ENCODE measurements at regions not wholly inside any gene's neighbourhood (a gene's known extent, or its start where the extent isn't known, plus 50 kb on each side); places are given as distances from the start of the nearest gene placed in this dataset.

- no peak for DNase-seq (ENCODE audit: low read depth)
Measured at GRCh38 chr19:32241932-32242710, 103.3 kb upstream of the ZNF507 start.

GRCh38 chr19:32246006-32246405 lies 99.4 kb upstream of the ZNF507 start:
- no peak for DNase-seq (ENCODE audit: low read depth)

GRCh38 chr19:32251634-32252332 lies 93.6 kb upstream of the ZNF507 start:
- DNase-seq (ENCODE audit: low read depth): no peak

GRCh38 chr19:32252333-32252669 lies 93.1 kb upstream of the ZNF507 start:
- no peak for DNase-seq (ENCODE audit: low read depth)

- DNase-seq (ENCODE audit: low read depth): no peak
Measured at GRCh38 chr19:32253683-32254508, 91.5 kb upstream of the ZNF507 start.

GRCh38 chr19:32254509-32254890 lies 90.9 kb upstream of the ZNF507 start:
- DNase-seq (ENCODE audit: low read depth): no peak

GRCh38 chr19:32255536-32256295 lies 89.7 kb upstream of the ZNF507 start:
- no peak for DNase-seq (ENCODE audit: low read depth)

- no peak for DNase-seq (ENCODE audit: low read depth)
Measured at GRCh38 chr19:32256341-32256975, 89.0 kb upstream of the ZNF507 start.

GRCh38 chr19:32257326-32258073 lies 87.9 kb upstream of the ZNF507 start:
- DNase-seq (ENCODE audit: low read depth): no peak

GRCh38 chr19:32258167-32258566 lies 87.2 kb upstream of the ZNF507 start:
- no peak for DNase-seq (ENCODE audit: low read depth)

GRCh38 chr19:32264568-32264967 lies 80.8 kb upstream of the ZNF507 start:
- DNase-seq (ENCODE audit: low read depth): no peak

GRCh38 chr19:32265995-32266394 lies 79.4 kb upstream of the ZNF507 start:
- no peak for DNase-seq (ENCODE audit: low read depth)

GRCh38 chr19:32266460-32266859 lies 79.0 kb upstream of the ZNF507 start:
- DNase-seq (ENCODE audit: low read depth): no peak

GRCh38 chr19:32268381-32268780 lies 77.0 kb upstream of the ZNF507 start:
- DNase-seq (ENCODE audit: low read depth): no peak

GRCh38 chr19:32269831-32270230 lies 75.6 kb upstream of the ZNF507 start:
- DNase-seq (ENCODE audit: low read depth): no peak

GRCh38 chr19:32273483-32273882 lies 71.9 kb upstream of the ZNF507 start:
- DNase-seq (ENCODE audit: low read depth): no peak

GRCh38 chr19:32287086-32287485 lies 58.3 kb upstream of the ZNF507 start:
- DNase-seq (ENCODE audit: low read depth): no peak

- no peak for DNase-seq (ENCODE audit: low read depth)
Measured at GRCh38 chr19:32287811-32288227, 57.6 kb upstream of the ZNF507 start.

- no peak for DNase-seq (ENCODE audit: low read depth)
Measured at GRCh38 chr19:32289566-32290210, 55.7 kb upstream of the ZNF507 start.

- DNase-seq (ENCODE audit: low read depth): no peak
Measured at GRCh38 chr19:32291876-32292275, 53.5 kb upstream of the ZNF507 start.

Measured in activated gamma-delta T cell treated with anti-CD3 and anti-CD28 coated beads, Interleukin-2, amount 50 U/mL, for 16 hours (primary cell).